Tibial nerve (tissue), 3 donors: ENCODE measurements at regions not wholly inside any gene's neighbourhood (a gene's known extent, or its start where the extent isn't known, plus 50 kb on each side); places are given as distances from the start of the nearest gene placed in this dataset.

Source experiments
- CTCF ChIP-seq, 5 experiments: fragments of 200-600 bp in 3 of 5; fragments of 450-650 bp in 2 of 5; sonication (generic) in 3 of 5; IDR thresholded peaks; one replicate each; pipeline ENCODE4 v1.5.1; 2016 to 2019; ENCODE audit warnings: antibody characterized with exemption in 5 of 5, mild to moderate bottlenecking in 3 of 5, moderate library complexity in 2 of 5
- POLR2A ChIP-seq, 2 donors: fragments of 450-650 bp; IDR thresholded peaks; one replicate each; pipeline ENCODE4 v1.6.1; 2017; ENCODE audit warnings: antibody characterized with exemption in 2 of 2, mild to moderate bottlenecking in 2 of 2, moderate library complexity in 2 of 2

- TF ChIP-seq CTCF (IDR thresholded peaks at IDR 0.05): no peak
- TF ChIP-seq POLR2A (IDR thresholded peaks at IDR 0.05): no peak
Observed at GRCh38 chr12:114751712-114752111, 67.7 kb upstream of the TBX3 start.
